Caco-2 (cell line): ENCODE measurements at regions not wholly inside any gene's neighbourhood (a gene's known extent, or its start where the extent isn't known, plus 50 kb on each side); places are given as distances from the start of the nearest gene placed in this dataset.

Experiments used
- BruUV-seq: library from RNA; stranded (reverse); fragments of 400-500 nt; replicated peaks from 2 replicates; lab custom pipeline; 2021; lab: Mats Ljungman, UMichigan
- CTCF ChIA-PET: fragments of 300-600 bp; sonication (Branson Sonifier 250); formaldehyde crosslinking; loops from one replicate; lab custom pipeline; 2022; ENCODE audit warnings: antibody characterized with exemption; lab: Charles Lee
- POLR2A ChIA-PET: fragments of 300-600 bp; sonication (Branson Sonifier 250); formaldehyde crosslinking; loops from one replicate; lab custom pipeline; 2022; ENCODE audit warnings: antibody characterized with exemption; lab: Charles Lee
- DNase-seq, 2 experiments: peaks; one replicate each; pipeline versions ENCODE4 v3.0.0 to v3.0.0-alpha.2; 2020 to 2022
- H3K27me3 ChIP-seq: replicated peaks from 2 replicates; pipeline ENCODE4 v1.6.0; 2011; ENCODE audit warnings: low read length; ENCODE audit not compliant: control insufficient read depth, insufficient read depth
- H3K36me3 ChIP-seq: 2 replicates; pipeline ENCODE4 v1.5.1; 2011; ENCODE audit warnings: low read length; ENCODE audit not compliant: control insufficient read depth, insufficient read depth
- H3K4me1 ChIP-seq: fragments of 250-450 bp; sonication (Bioruptor Pico); 2 replicates; pipeline ENCODE4 v1.5.1; 2020; ENCODE audit warnings: mild to moderate bottlenecking
- H3K4me3 ChIP-seq: 2 replicates; pipeline ENCODE4 v1.5.1; 2011; ENCODE audit warnings: low read depth, mild to moderate bottlenecking, control low read depth, low read length
- H3K9me3 ChIP-seq: fragments of 250-450 bp; sonication (Bioruptor Pico); 2 replicates; pipeline ENCODE4 v1.5.1; 2020; ENCODE audit warnings: mild to moderate bottlenecking, moderate library complexity
- H3K27ac Mint-ChIP-seq: one replicate; pipeline ENCODE4 v1.8.0; 2022; ENCODE audit warnings: mixed read lengths; ENCODE audit not compliant: unreplicated experiment
- H3K27me3 Mint-ChIP-seq: one replicate; pipeline ENCODE4 v1.8.0; 2022; ENCODE audit warnings: mixed read lengths; ENCODE audit not compliant: insufficient read depth, unreplicated experiment
- H3K36me3 Mint-ChIP-seq: one replicate; pipeline ENCODE4 v1.8.0; 2022; ENCODE audit warnings: mild to moderate bottlenecking, mixed read lengths; ENCODE audit not compliant: insufficient read depth, unreplicated experiment
- H3K4me1 Mint-ChIP-seq: one replicate; pipeline ENCODE4 v1.8.0; 2022; ENCODE audit warnings: low read depth, mixed read lengths; ENCODE audit not compliant: unreplicated experiment
- H3K4me3 Mint-ChIP-seq: one replicate; pipeline ENCODE4 v1.8.0; 2022; ENCODE audit warnings: mild to moderate bottlenecking, moderate library complexity, mixed read lengths; ENCODE audit not compliant: unreplicated experiment
- H3K9me3 Mint-ChIP-seq: one replicate; pipeline ENCODE4 v1.8.0; 2022; ENCODE audit warnings: mixed read lengths; ENCODE audit not compliant: unreplicated experiment
- CTCF ChIP-seq, 2 experiments: fragments of 200-600 bp in 1 of 2; IDR thresholded peaks; 1 replicate in 1 of 2; 2 replicates in 1 of 2; pipeline versions ENCODE4 v1.5.1 to v1.8.0; 2011 to 2022; ENCODE audit warnings: antibody characterized with exemption in 1 of 2, control low read depth in 1 of 2, inconsistent platforms in 1 of 2, low read depth in 1 of 2, low read length in 1 of 2, mild to moderate bottlenecking in 1 of 2, moderate library complexity in 1 of 2; ENCODE audit not compliant: insufficient read depth in 1 of 2, severe bottlenecking in 1 of 2, unreplicated experiment in 1 of 2
- intact Hi-C: fragments of 100-400 bp; cut with micrococcal nuclease; formaldehyde crosslinking; loops from one replicate; pipeline ENCODE4 v1.10.0; 2022; ENCODE audit not compliant: unreplicated experiment

- ChIA-PET CTCF (no interaction called here), POLR2A (no interaction called here)
- Mint-ChIP-seq H3K9me3 (no peaks in the 10 kb centered on the region), H3K4me1 (peaks cover 22% of the 10 kb centered on the region), H3K4me3 (no peak overlapping the region), H3K27ac (no peak overlapping the region), H3K36me3 (no peaks in the 10 kb centered on the region), H3K27me3 (no peaks in the 10 kb centered on the region)
- Histone ChIP-seq H3K9me3 (no peaks in the 10 kb centered on the region), H3K4me1 (peaks cover 40% of the 10 kb centered on the region; the same call in 1 of the 2 replicates), H3K36me3 (no peaks in the 10 kb centered on the region), H3K27me3 (no peaks in the 10 kb centered on the region), H3K4me3 (no peak overlapping the region)
- intact Hi-C loops = no loop called here
- TF ChIP-seq CTCF (IDR thresholded peaks at IDR 0.05; ENCODE audit: insufficient read depth in 1 of 2, low read depth in 1 of 2, low read length in 1 of 2, severe bottlenecking in 1 of 2, unreplicated experiment in 1 of 2) = no peak
- no TSS peak for BruUV-seq
- no peak for DNase-seq
Measured at GRCh38 chr2:120568089-120568974, 167.3 kb upstream of the GLI2 start.

- CTCF ChIA-PET = no interaction called here
- Histone ChIP-seq H3K9me3 (no peaks in the 10 kb centered on the region), H3K4me3 (no peak overlapping the region), H3K4me1 (peaks cover 35% of the 10 kb centered on the region; the same call in 1 of the 2 replicates), H3K27me3 (no peaks in the 10 kb centered on the region), H3K36me3 (no peaks in the 10 kb centered on the region)
- H3K4me1 Mint-ChIP-seq = peaks cover 22% of the 10 kb centered on the region
- intact Hi-C loops = no loop called here
- H3K36me3 Mint-ChIP-seq = no peaks in the 10 kb centered on the region
- DNase-seq = no peak
- POLR2A ChIA-PET = no interaction called here
- no peaks in the 10 kb centered on the region for H3K27me3 Mint-ChIP-seq
- no peaks in the 10 kb centered on the region for H3K9me3 Mint-ChIP-seq
- H3K27ac Mint-ChIP-seq = no peak overlapping the region
- no peak for TF ChIP-seq CTCF (IDR thresholded peaks at IDR 0.05; ENCODE audit: insufficient read depth in 1 of 2, low read depth in 1 of 2, low read length in 1 of 2, severe bottlenecking in 1 of 2, unreplicated experiment in 1 of 2)
- H3K4me3 Mint-ChIP-seq = no peak overlapping the region
- BruUV-seq = no TSS peak
Measured at GRCh38 chr2:120568975-120569268, 166.7 kb upstream of the GLI2 start.

GRCh38 chr2:120570001-120570400, 165.7 kb upstream of the GLI2 start:
- Histone ChIP-seq H3K27me3 (no peaks in the 10 kb centered on the region), H3K9me3 (no peaks in the 10 kb centered on the region), H3K36me3 (no peaks in the 10 kb centered on the region), H3K4me3 (no peak overlapping the region), H3K4me1 (peaks cover 26% of the 10 kb centered on the region; the same call in 1 of the 2 replicates)
- Mint-ChIP-seq H3K27me3 (no peaks in the 10 kb centered on the region), H3K9me3 (no peaks in the 10 kb centered on the region), H3K36me3 (no peaks in the 10 kb centered on the region), H3K4me1 (peaks cover 11% of the 10 kb centered on the region), H3K27ac (no peak overlapping the region), H3K4me3 (no peak overlapping the region)
- no peak for DNase-seq
- POLR2A ChIA-PET = no interaction called here
- BruUV-seq = no TSS peak
- CTCF ChIA-PET = no interaction called here
- no peak for TF ChIP-seq CTCF (IDR thresholded peaks at IDR 0.05; ENCODE audit: insufficient read depth in 1 of 2, low read depth in 1 of 2, low read length in 1 of 2, severe bottlenecking in 1 of 2, unreplicated experiment in 1 of 2)
- intact Hi-C loops = no loop called here
